Keratinocyte (primary cell): ENCODE measurements at regions not wholly inside any gene's neighbourhood (a gene's known extent, or its start where the extent isn't known, plus 50 kb on each side); places are given as distances from the start of the nearest gene placed in this dataset.

Experiments used
- DNase-seq: peaks from one replicate; pipeline ENCODE4 v3.0.0-alpha.2; 2011; ENCODE audit warnings: low read depth, missing footprints, low spot score
- FAIRE-seq: peaks from 2 replicates; lab custom pipeline; 2011; peaks lifted over from hg19 to GRCh38; lab: Jason Lieb, UNC
- H2AFZ ChIP-seq: 2 replicates; pipeline ENCODE4 v1.6.0; 2012; ENCODE audit warnings: low read length, control low read depth, inconsistent platforms; ENCODE audit not compliant: control insufficient read depth
- H3K27ac ChIP-seq: 2 replicates; pipeline ENCODE4 v1.5.1; 2011; ENCODE audit warnings: low read length; ENCODE audit not compliant: control insufficient read depth, insufficient read depth
- H3K27me3 ChIP-seq: 3 replicates; pipeline ENCODE4 v1.6.0; 2011; ENCODE audit warnings: low read length; ENCODE audit not compliant: control insufficient read depth, insufficient read depth; ENCODE audit errors: extremely low read depth
- H3K36me3 ChIP-seq, 2 experiments: 2 replicates in 1 of 2; 3 replicates in 1 of 2; pipeline ENCODE4 v1.5.1; 2011; ENCODE audit warnings: low read length in 2 of 2, mild to moderate bottlenecking in 1 of 2; ENCODE audit not compliant: control insufficient read depth in 2 of 2, insufficient read depth in 2 of 2; ENCODE audit errors: extremely low read depth in 1 of 2
- H3K4me1 ChIP-seq: 3 replicates; pipeline ENCODE4 v1.5.1; 2011; ENCODE audit warnings: low read length; ENCODE audit not compliant: control insufficient read depth, insufficient read depth; ENCODE audit errors: extremely low read depth
- H3K4me2 ChIP-seq: 3 replicates; pipeline ENCODE4 v1.6.0; 2011; ENCODE audit warnings: low read depth, low read length; ENCODE audit not compliant: control insufficient read depth, insufficient read depth; ENCODE audit errors: extremely low read depth
- H3K4me3 ChIP-seq, 3 experiments: fragments of 200-600 bp in 1 of 3; sonication (generic) in 1 of 3; 2 replicates in 2 of 3; 3 replicates in 1 of 3; pipeline ENCODE4 v1.5.1; 2011 to 2016; ENCODE audit warnings: low read length in 3 of 3, mild to moderate bottlenecking in 3 of 3, control low read depth in 2 of 3, inconsistent platforms in 1 of 3, low read depth in 1 of 3, mixed read lengths in 1 of 3, mixed run types in 1 of 3, moderate library complexity in 1 of 3; ENCODE audit not compliant: control insufficient read depth in 2 of 3, insufficient read depth in 2 of 3; ENCODE audit errors: extremely low read depth in 1 of 3
- H3K79me2 ChIP-seq: 2 replicates; pipeline ENCODE4 v1.6.0; 2012; ENCODE audit warnings: low read length; ENCODE audit not compliant: control insufficient read depth, insufficient read depth
- H3K9ac ChIP-seq: 3 replicates; pipeline ENCODE4 v1.6.0; 2011; ENCODE audit warnings: low read length; ENCODE audit not compliant: control insufficient read depth, insufficient read depth; ENCODE audit errors: extremely low read depth
- H3K9me1 ChIP-seq: 3 replicates; pipeline ENCODE4 v1.6.0; 2011; ENCODE audit warnings: low read length; ENCODE audit not compliant: control insufficient read depth, insufficient read depth; ENCODE audit errors: extremely low read depth
- H3K9me3 ChIP-seq: 2 replicates; pipeline ENCODE4 v1.5.1; 2012; ENCODE audit warnings: low read depth, low read length; ENCODE audit not compliant: control insufficient read depth
- H4K20me1 ChIP-seq: 3 replicates; pipeline ENCODE4 v1.6.0; 2011; ENCODE audit warnings: low read length; ENCODE audit not compliant: control insufficient read depth, insufficient read depth; ENCODE audit errors: extremely low read depth
- CTCF ChIP-seq, 3 experiments: IDR thresholded peaks in 1 of 3; conservative IDR thresholded peaks in 1 of 3; optimal IDR thresholded peaks in 1 of 3; 2 replicates in 2 of 3; 3 replicates in 1 of 3; pipeline versions ENCODE3 to v1.5.1; 2011; ENCODE audit warnings: low read length in 3 of 3, mild to moderate bottlenecking in 3 of 3, moderate library complexity in 2 of 3, control low read depth in 1 of 3, inconsistent platforms in 1 of 3; ENCODE audit not compliant: insufficient read depth in 2 of 3; ENCODE audit errors: extremely low read depth in 1 of 3
- EZH2 ChIP-seq: IDR thresholded peaks from one replicate; pipeline ENCODE4 v1.6.1; 2012; ENCODE audit warnings: inconsistent platforms, mild to moderate bottlenecking, low read length, moderate library complexity
- dilution Hi-C: fragments of 300-500 bp; cut with MboI; formaldehyde crosslinking; loops from one replicate; pipeline ENCODE4 v1.7.0; 2020; ENCODE audit warnings: low sequenced_read_pairs; ENCODE audit not compliant: extremely low pct_ligation_motif_present

- FAIRE-seq = no peak
Observed at GRCh38 chr16:51045186-51045585, 105.9 kb downstream of the SALL1 start.

GRCh38 chr16:51041546-51041945, 109.5 kb downstream of the SALL1 start:
- no peak overlapping the region for H3K27ac ChIP-seq
- no peaks in the 10 kb centered on the region for H3K36me3 ChIP-seq
- FAIRE-seq = no peak
- dilution Hi-C loops = no loop called here
- no peak overlapping the region for H3K9ac ChIP-seq
- H3K4me3 ChIP-seq = no peak overlapping the region
- no peak overlapping the region for H2AFZ ChIP-seq
- H3K9me1 ChIP-seq = no peaks in the 10 kb centered on the region
- H3K4me1 ChIP-seq = no peaks in the 10 kb centered on the region
- H4K20me1 ChIP-seq = no peaks in the 10 kb centered on the region
- H3K4me2 ChIP-seq = no peak overlapping the region
- H3K27me3 ChIP-seq = no peaks in the 10 kb centered on the region
- H3K9me3 ChIP-seq = no peaks in the 10 kb centered on the region
- no peaks in the 10 kb centered on the region for H3K79me2 ChIP-seq
- DNase-seq = no peak
- no peak for TF ChIP-seq EZH2
- no peak for TF ChIP-seq CTCF (optimal IDR thresholded peaks at IDR 0.05 in 1 of 3, IDR thresholded peaks at IDR 0.05 in 1 of 3, conservative IDR thresholded peaks at IDR 0.05 in 1 of 3; ENCODE audit: extremely low read depth in 1 of 3, insufficient read depth in 2 of 3, low read length in 3 of 3)

More at GRCh38 chr16:51045186-51045585, 105.9 kb downstream of the SALL1 start:
- DNase-seq = no peak
- Histone ChIP-seq H3K9me1 (no peaks in the 10 kb centered on the region), H4K20me1 (no peaks in the 10 kb centered on the region), H2AFZ (no peak overlapping the region), H3K27me3 (no peaks in the 10 kb centered on the region), H3K9ac (no peak overlapping the region), H3K4me2 (no peak overlapping the region), H3K27ac (no peak overlapping the region), H3K9me3 (no peaks in the 10 kb centered on the region), H3K79me2 (no peaks in the 10 kb centered on the region), H3K36me3 (no peaks in the 10 kb centered on the region), H3K4me3 (no peak overlapping the region), H3K4me1 (no peaks in the 10 kb centered on the region)
- TF ChIP-seq CTCF (optimal IDR thresholded peaks at IDR 0.05 in 1 of 3, IDR thresholded peaks at IDR 0.05 in 1 of 3, conservative IDR thresholded peaks at IDR 0.05 in 1 of 3; ENCODE audit: extremely low read depth in 1 of 3, insufficient read depth in 2 of 3, low read length in 3 of 3) = no peak
- TF ChIP-seq EZH2 = no peak
- dilution Hi-C loops = no loop called here
